Smooth muscle cell (in vitro differentiated cells): ENCODE measurements at regions not wholly inside any gene's neighbourhood (a gene's known extent, or its start where the extent isn't known, plus 50 kb on each side); places are given as distances from the start of the nearest gene placed in this dataset.

Experiments
- DNase-seq: peaks from one replicate; lab custom pipeline; 2025; ENCODE audit not compliant: unreplicated experiment; lab: John Stamatoyannopoulos, UW
- H2AFZ ChIP-seq: fragments of 200-600 bp; sonication (generic); 2 replicates; pipeline ENCODE4 v1.6.0; 2016; ENCODE audit warnings: antibody characterized with exemption, low read depth, mild to moderate bottlenecking
- H3F3A ChIP-seq: fragments of 200-600 bp; sonication (generic); 2 replicates; pipeline ENCODE4 v1.6.0; 2017; ENCODE audit warnings: antibody characterized with exemption, low read depth
- H3K27ac ChIP-seq: fragments of 200-600 bp; sonication (generic); 2 replicates; pipeline ENCODE4 v1.5.1; 2016; ENCODE audit warnings: low read depth, mild to moderate bottlenecking
- H3K27me3 ChIP-seq: fragments of 200-600 bp; sonication (generic); 2 replicates; pipeline ENCODE4 v1.6.1; 2016; ENCODE audit warnings: low read depth, mild to moderate bottlenecking
- H3K36me3 ChIP-seq: fragments of 200-600 bp; sonication (generic); 2 replicates; pipeline ENCODE4 v1.5.1; 2016; ENCODE audit warnings: low read depth
- H3K4me1 ChIP-seq: fragments of 200-600 bp; sonication (generic); 2 replicates; pipeline ENCODE4 v1.5.1; 2016; ENCODE audit warnings: low read depth
- H3K4me2 ChIP-seq: fragments of 200-600 bp; sonication (generic); 2 replicates; pipeline ENCODE4 v1.6.0; 2016; ENCODE audit warnings: mild to moderate bottlenecking
- H3K4me3 ChIP-seq: fragments of 200-600 bp; sonication (generic); 2 replicates; pipeline ENCODE4 v1.5.1; 2016; ENCODE audit warnings: mild to moderate bottlenecking
- H3K79me2 ChIP-seq: fragments of 200-600 bp; sonication (generic); 2 replicates; pipeline ENCODE4 v1.6.0; 2016; ENCODE audit warnings: low read depth, mild to moderate bottlenecking
- H3K9ac ChIP-seq: fragments of 200-600 bp; sonication (generic); 2 replicates; pipeline ENCODE4 v1.6.0; 2016; ENCODE audit warnings: low read depth
- H3K9me3 ChIP-seq: fragments of 200-600 bp; sonication (generic); replicated peaks from 2 replicates; pipeline ENCODE4 v1.5.1; 2016; ENCODE audit warnings: low read depth
- H4K20me1 ChIP-seq: fragments of 200-600 bp; sonication (generic); 2 replicates; pipeline ENCODE4 v1.6.0; 2016; ENCODE audit warnings: low read depth
- CTCF ChIP-seq: fragments of 200-600 bp; sonication (generic); IDR thresholded peaks from 2 replicates; pipeline ENCODE4 v1.5.1; 2017; ENCODE audit warnings: borderline replicate concordance, mild to moderate bottlenecking, antibody characterized with exemption; ENCODE audit not compliant: insufficient read depth, poor library complexity, severe bottlenecking
- WGBS: methylation state at CpG from one replicate; pipeline ENCODE4 v1.1.7; 2016; ENCODE audit warnings: low lambda C conversion rate; 5-methylcytosine and 5-hydroxymethylcytosine counted together

- DNase-seq, result no peak
- no peaks in the 10 kb centered on the region for H3K79me2 ChIP-seq
Observed at GRCh38 chrX:150167482-150168324, 195.4 kb upstream of the MAMLD1 start.

GRCh38 chrX:150182161-150182560 lies 181.0 kb upstream of the MAMLD1 start:
- Histone ChIP-seq H3K4me3 (no peak overlapping the region), H3K9ac (no peak overlapping the region), H3K27me3 (no peaks in the 10 kb centered on the region), H3K36me3 (no peaks in the 10 kb centered on the region), H3K4me2 (no peak overlapping the region), H2AFZ (no peak overlapping the region), H3K4me1 (no peaks in the 10 kb centered on the region), H3K9me3 (no peaks in the 10 kb centered on the region), H3K27ac (no peak overlapping the region), H3K79me2 (no peaks in the 10 kb centered on the region), H4K20me1 (no peaks in the 10 kb centered on the region), H3F3A (no peaks in the 10 kb centered on the region)
- no peak for DNase-seq
- TF ChIP-seq CTCF, result no peak

More at GRCh38 chrX:150167482-150168324, 195.4 kb upstream of the MAMLD1 start:
- H3K4me2 ChIP-seq, result no peak overlapping the region
- 67% methylated on average over 5 of the region's 5 CpGs for WGBS
- TF ChIP-seq CTCF, result no peak
- H2AFZ ChIP-seq, result no peak overlapping the region
- H3K36me3 ChIP-seq, result no peaks in the 10 kb centered on the region
- H3K9me3 ChIP-seq, result no peaks in the 10 kb centered on the region
- no peak overlapping the region for H3K4me3 ChIP-seq
- H3K4me1 ChIP-seq, result no peaks in the 10 kb centered on the region
- no peaks in the 10 kb centered on the region for H3F3A ChIP-seq
- H3K27ac ChIP-seq, result no peak overlapping the region
- H4K20me1 ChIP-seq, result no peaks in the 10 kb centered on the region
- no peaks in the 10 kb centered on the region for H3K27me3 ChIP-seq
- no peak overlapping the region for H3K9ac ChIP-seq

GRCh38 chrX:150184491-150184890 lies 178.6 kb upstream of the MAMLD1 start:
- no peak for DNase-seq
- Histone ChIP-seq H3K4me2 (no peak overlapping the region), H3K27me3 (no peaks in the 10 kb centered on the region), H4K20me1 (no peaks in the 10 kb centered on the region), H3K9me3 (no peaks in the 10 kb centered on the region), H3K9ac (no peak overlapping the region), H3K4me3 (no peak overlapping the region), H2AFZ (no peak overlapping the region), H3K36me3 (no peaks in the 10 kb centered on the region), H3K27ac (no peak overlapping the region), H3K4me1 (no peaks in the 10 kb centered on the region), H3F3A (no peaks in the 10 kb centered on the region), H3K79me2 (no peaks in the 10 kb centered on the region)
- WGBS, result 78% methylated on average over 3 of the region's 3 CpGs
- no peak for TF ChIP-seq CTCF

GRCh38 chrX:150185766-150186165 lies 177.4 kb upstream of the MAMLD1 start:
- no peak for DNase-seq
- H3K4me1 ChIP-seq, result no peaks in the 10 kb centered on the region
- no peak for TF ChIP-seq CTCF

More at GRCh38 chrX:150185766-150186165, 177.4 kb upstream of the MAMLD1 start:
- H3K79me2 ChIP-seq, result no peaks in the 10 kb centered on the region
- no peaks in the 10 kb centered on the region for H3K27me3 ChIP-seq
- no peak overlapping the region for H2AFZ ChIP-seq
- no peaks in the 10 kb centered on the region for H3F3A ChIP-seq
- H3K9me3 ChIP-seq, result no peaks in the 10 kb centered on the region
- H3K36me3 ChIP-seq, result no peaks in the 10 kb centered on the region
- 67% methylated on average over 5 of the region's 5 CpGs for WGBS
- no peak overlapping the region for H3K27ac ChIP-seq
- H3K9ac ChIP-seq, result no peak overlapping the region
- H3K4me2 ChIP-seq, result no peak overlapping the region
- no peaks in the 10 kb centered on the region for H4K20me1 ChIP-seq
- H3K4me3 ChIP-seq, result no peak overlapping the region
